ENCODE measurements at regions not wholly inside any gene's neighbourhood (a gene's known extent, or its start where the extent isn't known, plus 50 kb on each side); places are given as distances from the start of the nearest gene placed in this dataset.

DNA sequence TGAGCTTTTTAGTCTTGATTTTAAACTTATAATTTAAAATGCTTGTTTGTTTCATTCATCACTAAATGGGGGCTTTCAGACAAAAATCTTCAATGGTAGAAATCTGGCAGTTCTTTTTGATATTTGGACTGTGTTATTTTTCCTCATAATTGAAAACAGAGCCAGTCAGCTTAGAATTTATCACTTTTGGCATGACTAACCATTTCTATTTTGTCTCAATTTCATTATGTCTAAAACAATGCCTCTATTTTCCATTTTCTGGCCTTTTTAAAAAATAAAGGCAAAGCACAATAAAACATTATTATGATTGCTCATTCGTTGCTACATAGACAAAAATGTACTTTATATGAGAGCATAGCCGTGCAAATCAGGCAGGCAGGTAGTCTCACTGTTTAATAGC lies 434.5 kb downstream of the XIRP2 start:
- no peaks in the 10 kb centered on the region for H3K36me3 Mint-ChIP-seq
- TF ChIP-seq, protein P1, sequence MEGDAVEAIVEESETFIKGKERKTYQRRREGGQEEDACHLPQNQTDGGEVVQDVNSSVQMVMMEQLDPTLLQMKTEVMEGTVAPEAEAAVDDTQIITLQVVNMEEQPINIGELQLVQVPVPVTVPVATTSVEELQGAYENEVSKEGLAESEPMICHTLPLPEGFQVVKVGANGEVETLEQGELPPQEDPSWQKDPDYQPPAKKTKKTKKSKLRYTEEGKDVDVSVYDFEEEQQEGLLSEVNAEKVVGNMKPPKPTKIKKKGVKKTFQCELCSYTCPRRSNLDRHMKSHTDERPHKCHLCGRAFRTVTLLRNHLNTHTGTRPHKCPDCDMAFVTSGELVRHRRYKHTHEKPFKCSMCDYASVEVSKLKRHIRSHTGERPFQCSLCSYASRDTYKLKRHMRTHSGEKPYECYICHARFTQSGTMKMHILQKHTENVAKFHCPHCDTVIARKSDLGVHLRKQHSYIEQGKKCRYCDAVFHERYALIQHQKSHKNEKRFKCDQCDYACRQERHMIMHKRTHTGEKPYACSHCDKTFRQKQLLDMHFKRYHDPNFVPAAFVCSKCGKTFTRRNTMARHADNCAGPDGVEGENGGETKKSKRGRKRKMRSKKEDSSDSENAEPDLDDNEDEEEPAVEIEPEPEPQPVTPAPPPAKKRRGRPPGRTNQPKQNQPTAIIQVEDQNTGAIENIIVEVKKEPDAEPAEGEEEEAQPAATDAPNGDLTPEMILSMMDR (IDR thresholded peaks at IDR 0.05) = no peak
- 71% methylated on average over 2 of the region's 2 CpGs for WGBS (ENCODE audit: insufficient coverage)
- H3K9me3 ChIP-seq (ENCODE audit: control insufficient read depth, insufficient read depth, low read length) = no peaks in the 10 kb centered on the region
- H3K27me3 Mint-ChIP-seq (ENCODE audit: low read depth in 2 of 2) = no peaks in the 10 kb centered on the region
- no peaks in the 10 kb centered on the region for H3K4me1 Mint-ChIP-seq
- no peaks in the 10 kb centered on the region for H3K36me3 ChIP-seq (ENCODE audit: control insufficient read depth, insufficient read depth, low read length)
- DNase-seq = no peak
- no peak for ATAC-seq
- intact Hi-C loops (cut with micrococcal nuclease) = no loop called here
- no peak overlapping the region for H3K27ac ChIP-seq (ENCODE audit: low read length)
- no peaks in the 10 kb centered on the region for H3K4me1 ChIP-seq (ENCODE audit: control insufficient read depth, insufficient read depth, low read length)
- H3K27ac Mint-ChIP-seq = no peak overlapping the region
- no peak overlapping the region for H3K4me3 ChIP-seq (ENCODE audit: low read length)
- H3K27me3 ChIP-seq (ENCODE audit: control insufficient read depth, insufficient read depth, low read length) = no peaks in the 10 kb centered on the region
- peaks cover 2% of the 10 kb centered on the region in 2 donors for H3K9me3 Mint-ChIP-seq
- H3K4me3 Mint-ChIP-seq = no peak overlapping the region

DNA sequence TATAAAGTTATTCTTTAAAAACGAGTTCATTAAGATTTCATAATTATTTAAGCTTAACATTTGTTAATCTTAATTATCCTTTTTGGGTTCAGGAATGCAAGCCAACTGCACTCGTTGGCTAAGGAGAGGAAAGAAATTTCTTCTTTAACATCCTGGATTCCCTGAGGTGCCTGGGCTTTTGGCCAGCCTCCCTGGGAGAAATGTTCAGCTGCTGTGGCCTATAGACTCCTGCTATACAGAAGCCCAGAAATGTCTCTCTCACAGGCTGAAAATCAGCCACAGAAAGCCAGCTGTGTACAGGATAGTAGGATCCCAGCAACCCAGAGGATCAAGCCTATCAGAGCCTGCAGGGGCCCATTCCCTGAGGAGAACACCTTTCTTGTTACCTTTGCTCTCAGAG lies 430.3 kb downstream of the XIRP2 start:
- no peaks in the 10 kb centered on the region for H3K4me1 Mint-ChIP-seq
- no peak overlapping the region for H3K4me3 Mint-ChIP-seq
- Histone ChIP-seq H3K27me3 (ENCODE audit: control insufficient read depth, insufficient read depth, low read length) (no peaks in the 10 kb centered on the region), H3K4me3 (ENCODE audit: low read length) (no peak overlapping the region), H3K36me3 (ENCODE audit: control insufficient read depth, insufficient read depth, low read length) (no peaks in the 10 kb centered on the region), H3K27ac (ENCODE audit: low read length) (no peak overlapping the region), H3K4me1 (ENCODE audit: control insufficient read depth, insufficient read depth, low read length) (no peaks in the 10 kb centered on the region), H3K9me3 (ENCODE audit: control insufficient read depth, insufficient read depth, low read length) (no peaks in the 10 kb centered on the region)
- TF ChIP-seq, protein P1 (IDR thresholded peaks at IDR 0.05) = no peak
- DNase-seq (no peak), ATAC-seq (no peak)
- WGBS (ENCODE audit: insufficient coverage) = 85% methylated on average over 1 of the region's 2 CpGs
- H3K27ac Mint-ChIP-seq = no peak overlapping the region
- H3K9me3 Mint-ChIP-seq = no peaks in the 10 kb centered on the region
- H3K36me3 Mint-ChIP-seq = no peaks in the 10 kb centered on the region
- H3K27me3 Mint-ChIP-seq (ENCODE audit: low read depth in 2 of 2) = no peaks in the 10 kb centered on the region
- intact Hi-C loops (cut with micrococcal nuclease) = no loop called here

DNA sequence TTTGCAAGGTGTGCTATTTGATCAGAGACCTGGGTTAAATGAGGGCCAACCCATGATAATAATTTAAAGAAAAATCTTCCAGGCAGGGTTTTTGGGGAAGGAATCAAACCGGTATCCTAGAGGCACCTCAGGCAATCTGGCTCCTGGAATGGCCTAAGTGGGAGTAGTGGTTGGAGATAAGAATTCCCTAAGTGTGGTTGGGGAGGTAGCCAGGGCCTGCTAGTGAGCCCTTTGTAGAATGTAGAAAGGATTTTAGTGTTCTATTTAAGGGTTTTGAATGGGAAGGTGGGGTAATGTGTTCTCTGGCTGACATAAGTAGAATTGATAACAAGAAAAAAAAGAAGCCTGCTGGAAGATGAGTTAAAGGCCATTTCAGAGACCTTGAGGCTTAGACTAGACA lies 422.2 kb downstream of the XIRP2 start:
- intact Hi-C loops (cut with micrococcal nuclease) = no loop called here
- ATAC-seq = no peak
- Histone ChIP-seq H3K27me3 (ENCODE audit: control insufficient read depth, insufficient read depth, low read length) (no peaks in the 10 kb centered on the region), H3K4me1 (ENCODE audit: control insufficient read depth, insufficient read depth, low read length) (no peaks in the 10 kb centered on the region), H3K27ac (ENCODE audit: low read length) (no peak overlapping the region), H3K36me3 (ENCODE audit: control insufficient read depth, insufficient read depth, low read length) (no peaks in the 10 kb centered on the region), H3K9me3 (ENCODE audit: control insufficient read depth, insufficient read depth, low read length) (no peaks in the 10 kb centered on the region), H3K4me3 (ENCODE audit: low read length) (no peak overlapping the region)
- TF ChIP-seq, protein P1 (IDR thresholded peaks at IDR 0.05) = no peak
- peaks cover 2 to 3% of the 10 kb centered on the region in 2 donors for H3K9me3 Mint-ChIP-seq
- no peaks in the 10 kb centered on the region for H3K4me1 Mint-ChIP-seq
- H3K27me3 Mint-ChIP-seq (ENCODE audit: low read depth in 2 of 2) = no peaks in the 10 kb centered on the region
- no peaks in the 10 kb centered on the region for H3K36me3 Mint-ChIP-seq
- no peak overlapping the region for H3K4me3 Mint-ChIP-seq
- H3K27ac Mint-ChIP-seq = no peak overlapping the region
- 95% methylated on average over 1 of the region's 1 CpG for WGBS (ENCODE audit: insufficient coverage)
- no peak for DNase-seq
